H1 (cell line): ENCODE measurements at regions not wholly inside any gene's neighbourhood (a gene's known extent, or its start where the extent isn't known, plus 50 kb on each side); places are given as distances from the start of the nearest gene placed in this dataset.

Source experiments
- CTCF ChIA-PET: fragments of 300-600 bp; sonication (Branson Sonifier 250); formaldehyde crosslinking; loops from one replicate; lab custom pipeline; 2021; ENCODE audit not compliant: partially characterized antibody; lab: Charles Lee
- POLR2A ChIA-PET: fragments of 300-600 bp; sonication (Branson Sonifier 250); formaldehyde crosslinking; loops from one replicate; lab custom pipeline; 2021; ENCODE audit warnings: inconsistent platforms; ENCODE audit not compliant: partially characterized antibody; lab: Charles Lee
- DNase-seq, 2 experiments: peaks; one replicate each; pipeline versions ENCODE4 v3.0.0 to v3.0.0-alpha.2; 2010 to 2022; ENCODE audit warnings: low spot score in 2 of 2, low read depth in 1 of 2, mixed read lengths in 1 of 2
- FAIRE-seq: peaks from 2 replicates; lab custom pipeline; 2011; peaks lifted over from hg19 to GRCh38; lab: Jason Lieb, UNC
- H2AFZ ChIP-seq: 2 replicates; pipeline ENCODE4 v1.8.1; 2012; ENCODE audit warnings: low read length, inconsistent platforms
- H2AK5ac ChIP-seq: 2 replicates; pipeline ENCODE4 v1.6.1; 2013; ENCODE audit warnings: low read depth, low read length
- H2BK120ac ChIP-seq: replicated peaks from 2 replicates; pipeline ENCODE3; 2013; ENCODE audit warnings: low read depth, low read length, inconsistent platforms
- H2BK12ac ChIP-seq: 2 replicates; pipeline ENCODE4 v1.6.1; 2013; ENCODE audit warnings: low read depth, low read length
- H2BK15ac ChIP-seq: 2 replicates; pipeline ENCODE4 v1.6.1; 2013; ENCODE audit warnings: low read length
- H2BK20ac ChIP-seq: 2 replicates; pipeline ENCODE4 v1.6.1; 2013; ENCODE audit warnings: low read length
- H2BK5ac ChIP-seq: 2 replicates; pipeline ENCODE4 v1.6.1; 2013; ENCODE audit warnings: low read depth, low read length
- H3K14ac ChIP-seq: 2 replicates; pipeline ENCODE4 v1.6.1; 2013; ENCODE audit warnings: inconsistent platforms; ENCODE audit not compliant: insufficient read length
- H3K18ac ChIP-seq: 2 replicates; pipeline ENCODE4 v1.6.1; 2013; ENCODE audit warnings: low read length; ENCODE audit errors: extremely low read depth
- H3K23ac ChIP-seq: 2 replicates; pipeline ENCODE4 v1.6.1; 2013; ENCODE audit warnings: inconsistent platforms; ENCODE audit not compliant: insufficient read length
- H3K23me2 ChIP-seq: 2 replicates; pipeline ENCODE4 v1.6.1; 2013; ENCODE audit warnings: low read depth, low read length
- H3K27ac ChIP-seq: 2 replicates; pipeline ENCODE4 v1.6.1; 2011; ENCODE audit warnings: low read depth, low read length, inconsistent platforms
- H3K27me3 ChIP-seq, 4 experiments: replicated peaks in 1 of 4; 1 replicate in 1 of 4; 2 replicates in 3 of 4; pipeline versions ENCODE4 v1.6.1 to v1.8.1; 2011 to 2013; ENCODE audit warnings: low read length in 3 of 4, mild to moderate bottlenecking in 3 of 4, inconsistent platforms in 2 of 4, mixed read lengths in 2 of 4, moderate library complexity in 1 of 4; ENCODE audit not compliant: control insufficient read depth in 3 of 4, insufficient read depth in 3 of 4; ENCODE audit errors: extremely low read depth in 1 of 4
- H3K36me3 ChIP-seq, 4 experiments: 2 replicates each; pipeline versions ENCODE4 v1.6.1 to v1.8.1; 2011 to 2013; ENCODE audit warnings: mild to moderate bottlenecking in 4 of 4, low read length in 3 of 4, moderate library complexity in 2 of 4, control low read depth in 1 of 4, inconsistent platforms in 1 of 4; ENCODE audit not compliant: insufficient read depth in 4 of 4, control insufficient read depth in 2 of 4
- H3K4ac ChIP-seq: replicated peaks from 2 replicates; pipeline ENCODE3; 2013; ENCODE audit warnings: low read length, low read depth, mixed read lengths, inconsistent platforms; ENCODE audit not compliant: insufficient read length
- H3K4me1 ChIP-seq, 4 experiments: replicated peaks in 1 of 4; 1 replicate in 1 of 4; 2 replicates in 3 of 4; pipeline versions ENCODE4 v1.6.1 to v1.8.1; 2011 to 2013; ENCODE audit warnings: low read length in 3 of 4, inconsistent platforms in 2 of 4, mixed read lengths in 1 of 4; ENCODE audit not compliant: insufficient read depth in 4 of 4, control insufficient read depth in 3 of 4
- H3K4me2 ChIP-seq, 2 experiments: 2 replicates each; pipeline versions ENCODE4 v1.6.1 to v1.8.1; 2011 to 2013; ENCODE audit warnings: low read depth in 2 of 2, low read length in 2 of 2, control low read depth in 1 of 2, inconsistent platforms in 1 of 2, mild to moderate bottlenecking in 1 of 2; ENCODE audit not compliant: insufficient read depth in 1 of 2
- H3K4me3 ChIP-seq, 4 experiments: fragments of 200-600, 300-600 bp in 1 of 4; sonication (generic), shearing (Covaris generic), sonication (Bioruptor Twin) in 1 of 4; 2 replicates each; pipeline versions ENCODE4 v1.5.1 to v1.8.1; 2011 to 2016; ENCODE audit warnings: low read length in 4 of 4, low read depth in 3 of 4, control low read depth in 2 of 4, inconsistent platforms in 2 of 4, mild to moderate bottlenecking in 2 of 4, mixed read lengths in 1 of 4, moderate library complexity in 1 of 4; ENCODE audit not compliant: insufficient read depth in 2 of 4; ENCODE audit errors: extremely low read depth in 1 of 4
- H3K56ac ChIP-seq: replicated peaks from 2 replicates; pipeline ENCODE3; 2013; ENCODE audit warnings: low read depth, mild to moderate bottlenecking, mixed read lengths, low read length, inconsistent platforms; ENCODE audit not compliant: insufficient read length
- H3K79me1 ChIP-seq: 2 replicates; pipeline ENCODE4 v1.6.1; 2013; ENCODE audit warnings: low read depth, low read length, control low read depth
- H3K79me2 ChIP-seq, 2 experiments: 2 replicates each; pipeline versions ENCODE4 v1.6.1 to v1.8.1; 2012 to 2013; ENCODE audit warnings: low read length in 2 of 2, mild to moderate bottlenecking in 2 of 2, inconsistent platforms in 1 of 2; ENCODE audit not compliant: insufficient read depth in 2 of 2, control insufficient read depth in 1 of 2
- H3K9ac ChIP-seq, 4 experiments: replicated peaks in 1 of 4; 1 replicate in 1 of 4; 2 replicates in 3 of 4; pipeline versions ENCODE4 v1.6.1 to v1.8.1; 2011 to 2013; ENCODE audit warnings: low read depth in 3 of 4, low read length in 3 of 4, control low read depth in 2 of 4, mild to moderate bottlenecking in 2 of 4, moderate library complexity in 2 of 4, inconsistent platforms in 1 of 4; ENCODE audit errors: extremely low read depth in 1 of 4
- H3K9me3 ChIP-seq, 2 experiments: 2 replicates each; pipeline versions ENCODE4 v1.6.1 to v1.8.1; 2012 to 2013; ENCODE audit warnings: mild to moderate bottlenecking in 2 of 2, moderate library complexity in 2 of 2, control low read depth in 1 of 2, inconsistent platforms in 1 of 2, low read depth in 1 of 2, low read length in 1 of 2, mixed read lengths in 1 of 2; ENCODE audit not compliant: insufficient read depth in 2 of 2
- H4K20me1 ChIP-seq, 2 experiments: replicated peaks in 1 of 2; 2 replicates each; pipeline versions ENCODE3 to v1.8.1; 2011 to 2013; ENCODE audit warnings: inconsistent platforms in 2 of 2, low read length in 2 of 2, mild to moderate bottlenecking in 1 of 2; ENCODE audit not compliant: insufficient read depth in 2 of 2, control insufficient read depth in 1 of 2
- H4K5ac ChIP-seq: 2 replicates; pipeline ENCODE4 v1.6.1; 2013; ENCODE audit warnings: low read length, low read depth, mixed read lengths, inconsistent platforms; ENCODE audit not compliant: insufficient read length
- H4K8ac ChIP-seq: 2 replicates; pipeline ENCODE4 v1.8.0; 2013; ENCODE audit warnings: mild to moderate bottlenecking, moderate library complexity, low read length, inconsistent platforms; ENCODE audit not compliant: insufficient read depth; ENCODE audit errors: extremely low read depth
- H4K91ac ChIP-seq: replicated peaks from 2 replicates; pipeline ENCODE3; 2013; ENCODE audit warnings: low read length, mixed read lengths, inconsistent platforms; ENCODE audit not compliant: insufficient read length
- ATF2 ChIP-seq: IDR thresholded peaks from 2 replicates; pipeline ENCODE4 v1.6.1; 2012; ENCODE audit warnings: low read length, inconsistent platforms
- BRCA1 ChIP-seq: IDR thresholded peaks from 2 replicates; pipeline ENCODE4 v1.6.1; 2012; ENCODE audit warnings: low read depth, low read length, improper control_type of control experiment
- CHD1 ChIP-seq: IDR thresholded peaks from 2 replicates; pipeline ENCODE4 v1.6.1; 2012; ENCODE audit warnings: low read depth, low read length, improper control_type of control experiment
- CREB1 ChIP-seq: IDR thresholded peaks from 2 replicates; pipeline ENCODE4 v1.6.1; 2012; ENCODE audit warnings: inconsistent platforms
- MAFK ChIP-seq: IDR thresholded peaks from 2 replicates; pipeline ENCODE4 v1.6.1; 2012; ENCODE audit warnings: low read depth, mild to moderate bottlenecking, improper control_type of control experiment, low read length
- NANOG ChIP-seq: IDR thresholded peaks from 2 replicates; pipeline ENCODE4 v1.6.1; 2011; ENCODE audit warnings: low read length, low read depth, mild to moderate bottlenecking, inconsistent platforms; ENCODE audit not compliant: insufficient read depth, poor library complexity, severe bottlenecking
- PHF8 ChIP-seq: fragments of 200-600 bp; sonication (generic); conservative IDR thresholded peaks from 2 replicates; pipeline ENCODE4 v1.7.1; 2012; ENCODE audit warnings: low read depth, mild to moderate bottlenecking, inconsistent platforms, low read length, moderate library complexity
- RBBP5 ChIP-seq: IDR thresholded peaks from 2 replicates; pipeline ENCODE4 v1.7.1; 2012; ENCODE audit warnings: low read depth, mild to moderate bottlenecking, inconsistent platforms, low read length, moderate library complexity, borderline replicate concordance
- SP4 ChIP-seq: IDR thresholded peaks from 2 replicates; pipeline ENCODE4 v1.6.1; 2012; ENCODE audit warnings: low read length, inconsistent platforms
- TAF7 ChIP-seq: optimal IDR thresholded peaks from 2 replicates; pipeline ENCODE3; 2011; ENCODE audit warnings: low read depth, mild to moderate bottlenecking, inconsistent platforms, low read length, moderate library complexity, borderline replicate concordance
- ZNF274 ChIP-seq: IDR thresholded peaks from 2 replicates; pipeline ENCODE4 v1.7.0; 2012; ENCODE audit warnings: low read length, borderline replicate concordance; ENCODE audit errors: extremely low read depth
- WGBS, 2 experiments: shearing (Covaris generic) in 1 of 2; methylation state at CpG; one replicate each; pipeline versions ENCODE4 v1.1.6 to v1.1.7; 2013 to 2015; ENCODE audit warnings: low lambda C conversion rate in 2 of 2, mixed read lengths in 2 of 2, inconsistent platforms in 1 of 2, low coverage in 1 of 2, missing lambda C conversion rate in 1 of 2; ENCODE audit not compliant: insufficient replicate concordance in 2 of 2, insufficient coverage in 1 of 2, insufficient read length in 1 of 2; ENCODE audit errors: extremely low coverage in 1 of 2, missing lambda C conversion rate in 1 of 2; 5-methylcytosine and 5-hydroxymethylcytosine counted together
- TF ChIP-seq, protein P1 (sequence below): IDR thresholded peaks from 2 replicates; pipeline ENCODE4 v1.6.1; 2011; ENCODE audit warnings: low read depth, mild to moderate bottlenecking, low read length; ENCODE audit not compliant: insufficient read depth

- H4K8ac ChIP-seq, result no peak overlapping the region
- FAIRE-seq, result no peak
- no peak overlapping the region for H3K23ac ChIP-seq
- no peak overlapping the region for H3K14ac ChIP-seq
- no peak overlapping the region for H2BK15ac ChIP-seq
- no peak overlapping the region for H3K18ac ChIP-seq
- no peak for DNase-seq
- H2AK5ac ChIP-seq, result no peak overlapping the region
- no peaks in the 10 kb centered on the region for H3K79me1 ChIP-seq
- H3K4me1 ChIP-seq, result no peaks in the 10 kb centered on the region
- no peak overlapping the region for H3K56ac ChIP-seq
- no peak overlapping the region for H3K4me3 ChIP-seq
- CTCF ChIA-PET, result interaction anchor here (0.7 kb wide), 1 partner anchor 21 kb away, joined by 3 read pairs; no protein-coding TSS in a partner anchor
- H4K20me1 ChIP-seq, result no peaks in the 10 kb centered on the region
- H3K4me2 ChIP-seq, result no peak overlapping the region
- no peak overlapping the region for H4K5ac ChIP-seq
- H4K91ac ChIP-seq, result no peak overlapping the region
- no peaks in the 10 kb centered on the region for H3K23me2 ChIP-seq
- no peaks in the 10 kb centered on the region for H3K79me2 ChIP-seq
- no peaks in the 10 kb centered on the region; a peak in 1 of 4 replicates for H3K9me3 ChIP-seq
- no peaks in the 10 kb centered on the region for H3K27me3 ChIP-seq
- H2BK20ac ChIP-seq, result no peak overlapping the region
- no peak overlapping the region for H2BK5ac ChIP-seq
- H3K27ac ChIP-seq, result no peak overlapping the region
- no peak overlapping the region for H2AFZ ChIP-seq
- H3K4ac ChIP-seq, result no peak overlapping the region
- 96% methylated on average over 6 of the region's 6 CpGs; no CpG with 5 or more reads in 1 of the 2 experiments for WGBS, 2 experiments
- POLR2A ChIA-PET, result no interaction called here
- no peak overlapping the region for H3K9ac ChIP-seq
- H3K36me3 ChIP-seq, result no peaks in the 10 kb centered on the region
- H2BK120ac ChIP-seq, result no peak overlapping the region
- no peak overlapping the region for H2BK12ac ChIP-seq
- TF ChIP-seq ZNF274 (no peak), RBBP5 (no peak), TAF7 (no peak), ATF2 (no peak), MAFK (no peak), BRCA1 (no peak), CHD1 (no peak), SP4 (no peak), NANOG (no peak), CREB1 (no peak), PHF8 (no peak)
- TF ChIP-seq, protein P1, sequence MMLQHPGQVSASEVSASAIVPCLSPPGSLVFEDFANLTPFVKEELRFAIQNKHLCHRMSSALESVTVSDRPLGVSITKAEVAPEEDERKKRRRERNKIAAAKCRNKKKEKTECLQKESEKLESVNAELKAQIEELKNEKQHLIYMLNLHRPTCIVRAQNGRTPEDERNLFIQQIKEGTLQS, result no peak
Measured at GRCh38 chr6:141874930-141875602, 257.7 kb upstream of the GJE1 start.
